GM12878 (cell line): ENCODE measurements at regions not wholly inside any gene's neighbourhood (a gene's known extent, or its start where the extent isn't known, plus 50 kb on each side); places are given as distances from the start of the nearest gene placed in this dataset.

Experiments
- ATAC-seq: fragments of 200-7000 bp; cut with Tn5 transposase; 3 replicates; pipeline ENCODE4 v1.9.1; 2020; ENCODE audit warnings: mild to moderate bottlenecking, moderate library complexity
- BruUV-seq: library from RNA; stranded (reverse); fragments of 400-500 nt; replicated peaks from 2 replicates; lab custom pipeline; 2021; lab: Mats Ljungman, UMichigan
- CTCF ChIA-PET: fragments of 300-600 bp; sonication (Branson Sonifier 250); formaldehyde crosslinking; extraction: SDS; loops from one replicate; lab custom pipeline; 2021; ENCODE audit warnings: inconsistent platforms; lab: Yijun Ruan, JAX
- POLR2A ChIA-PET: fragments of 350-600 bp; formaldehyde crosslinking; extraction: SDS; loops from one replicate; lab custom pipeline; 2021; ENCODE audit warnings: inconsistent platforms; lab: Charles Lee
- RAD21 ChIA-PET: fragments of 300-600 bp; sonication (Branson Sonifier 250); formaldehyde crosslinking; loops from one replicate; lab custom pipeline; 2023; ENCODE audit warnings: antibody characterized with exemption; ENCODE audit not compliant: unreplicated experiment; lab: Charles Lee
- SMC1A ChIA-PET: fragments of 300-600 bp; sonication (Branson Sonifier 250); formaldehyde crosslinking; loops from one replicate; lab custom pipeline; 2023; ENCODE audit not compliant: unreplicated experiment, uncharacterized antibody; lab: Charles Lee
- DNase-seq: peaks from one replicate; pipeline ENCODE4 v3.0.0-alpha.2; 2011; ENCODE audit warnings: low read depth, low spot score
- FAIRE-seq: peaks from 3 replicates; lab custom pipeline; 2011; peaks lifted over from hg19 to GRCh38; lab: Jason Lieb, UNC
- H2AFZ ChIP-seq: 2 replicates; pipeline ENCODE4 v1.6.0; 2011; ENCODE audit warnings: low read depth, low read length, control low read depth; ENCODE audit not compliant: control insufficient read depth
- H3K27ac ChIP-seq: 2 replicates; pipeline ENCODE4 v1.5.1; 2011; ENCODE audit warnings: control low read depth; ENCODE audit not compliant: control insufficient read depth, insufficient read depth
- H3K27me3 ChIP-seq, 2 experiments: replicated peaks in 1 of 2; 2 replicates each; pipeline versions ENCODE4 v1.6.0 to v1.6.1; 2011; ENCODE audit warnings: low read length in 1 of 2; ENCODE audit not compliant: control insufficient read depth in 2 of 2, insufficient read depth in 2 of 2
- H3K36me3 ChIP-seq, 2 experiments: 2 replicates each; pipeline ENCODE4 v1.5.1; 2011; ENCODE audit warnings: low read length in 1 of 2; ENCODE audit not compliant: control insufficient read depth in 2 of 2, insufficient read depth in 2 of 2
- H3K4me1 ChIP-seq: 2 replicates; pipeline ENCODE4 v1.6.1; 2011; ENCODE audit warnings: mild to moderate bottlenecking, low read length, moderate library complexity, mixed read lengths; ENCODE audit not compliant: control insufficient read depth, insufficient read depth
- H3K4me2 ChIP-seq: 2 replicates; pipeline ENCODE4 v1.6.0; 2011; ENCODE audit warnings: control low read depth; ENCODE audit not compliant: control insufficient read depth, insufficient read depth
- H3K4me3 ChIP-seq: fragments of 200-600 bp; sonication (generic); 2 replicates; pipeline ENCODE4 v1.5.1; 2016
- H3K79me2 ChIP-seq: 2 replicates; pipeline ENCODE4 v1.6.0; 2011; ENCODE audit warnings: low read length; ENCODE audit not compliant: control insufficient read depth, insufficient read depth
- H3K9ac ChIP-seq: 2 replicates; pipeline ENCODE4 v1.8.0; 2011; ENCODE audit warnings: low read length, control low read depth, mixed read lengths; ENCODE audit not compliant: control insufficient read depth, insufficient read depth
- H3K9me3 ChIP-seq: replicated peaks from 3 replicates; pipeline ENCODE4 v1.5.1; 2011; ENCODE audit warnings: mild to moderate bottlenecking, low read length; ENCODE audit not compliant: control insufficient read depth, insufficient read depth
- H4K20me1 ChIP-seq: 2 replicates; pipeline ENCODE4 v1.6.0; 2011; ENCODE audit not compliant: control insufficient read depth, insufficient read depth
- BMI1 ChIP-seq: fragments of 450-650 bp; IDR thresholded peaks from 2 replicates; pipeline ENCODE4 v1.6.1; 2016; ENCODE audit warnings: mild to moderate bottlenecking, moderate library complexity, borderline replicate concordance
- CBX3 ChIP-seq: fragments of 200-600 bp; sonication (generic); IDR thresholded peaks from 2 replicates; pipeline ENCODE4 v1.6.1; 2016; ENCODE audit warnings: low read depth, borderline replicate concordance
- CBX5 ChIP-seq: sonication (generic); IDR thresholded peaks from 2 replicates; pipeline ENCODE4 v1.6.1; 2016; ENCODE audit warnings: low read depth, moderate library complexity, mild to moderate bottlenecking, inconsistent platforms
- CEBPB ChIP-seq, 2 experiments: fragments of 150-350 bp in 1 of 2; IDR thresholded peaks; 2 replicates each; pipeline ENCODE4 v1.6.1; 2012 to 2014; ENCODE audit warnings: low read depth in 2 of 2, low read length in 2 of 2, borderline replicate concordance in 1 of 2, inconsistent platforms in 1 of 2
- ESRRA ChIP-seq: IDR thresholded peaks from 2 replicates; pipeline ENCODE4 v1.6.1; 2012; ENCODE audit warnings: mild to moderate bottlenecking, low read length, improper control_type of control experiment
- FOXK2 ChIP-seq: fragments of 450-650 bp; IDR thresholded peaks from 2 replicates; pipeline ENCODE4 v1.6.1; 2017; ENCODE audit warnings: mild to moderate bottlenecking, moderate library complexity
- KAT2A ChIP-seq: conservative IDR thresholded peaks from 2 replicates; pipeline ENCODE4 v1.6.1; 2011; ENCODE audit warnings: low read depth, low read length; ENCODE audit not compliant: control insufficient read depth
- RAD21 ChIP-seq: IDR thresholded peaks from 2 replicates; pipeline ENCODE4 v1.6.1; 2011; ENCODE audit warnings: mild to moderate bottlenecking, low read depth, low read length, moderate library complexity; ENCODE audit not compliant: insufficient read depth
- SIX5 ChIP-seq: IDR thresholded peaks from 2 replicates; pipeline ENCODE4 v1.6.1; 2011; ENCODE audit warnings: mild to moderate bottlenecking, low read depth, low read length, moderate library complexity; ENCODE audit not compliant: severe bottlenecking
- SP1 ChIP-seq: IDR thresholded peaks from one replicate; pipeline ENCODE4 v1.6.1; 2011; ENCODE audit warnings: low read depth, low read length
- WGBS: methylation state at CpG from one replicate; pipeline ENCODE4 v1.1.6; 2016; ENCODE audit warnings: low lambda C conversion rate; ENCODE audit not compliant: insufficient replicate concordance, insufficient coverage; ENCODE audit errors: missing lambda C conversion rate; 5-methylcytosine and 5-hydroxymethylcytosine counted together
- in situ Hi-C: fragments of 300-500 bp; cut with MboI; formaldehyde crosslinking; loops from 9 replicates; pipeline ENCODE4 v1.14.3; 2018; ENCODE audit warnings: mixed read lengths
- intact Hi-C: fragments of 100-400 bp; cut with micrococcal nuclease; formaldehyde crosslinking; loops from one replicate; pipeline ENCODE4 v1.14.2; 2022; ENCODE audit not compliant: unreplicated experiment
- TF ChIP-seq, protein P1 (sequence below): fragments of 450-650 bp; IDR thresholded peaks from 2 replicates; pipeline ENCODE4 v1.6.1; 2016; ENCODE audit warnings: mild to moderate bottlenecking
- TF ChIP-seq, protein P2 (sequence below): IDR thresholded peaks from 2 replicates; pipeline ENCODE4 v1.6.1; 2011; ENCODE audit warnings: borderline replicate concordance, low read depth, mild to moderate bottlenecking, moderate library complexity, low read length; ENCODE audit not compliant: insufficient read depth, poor library complexity, severe bottlenecking

DNA sequence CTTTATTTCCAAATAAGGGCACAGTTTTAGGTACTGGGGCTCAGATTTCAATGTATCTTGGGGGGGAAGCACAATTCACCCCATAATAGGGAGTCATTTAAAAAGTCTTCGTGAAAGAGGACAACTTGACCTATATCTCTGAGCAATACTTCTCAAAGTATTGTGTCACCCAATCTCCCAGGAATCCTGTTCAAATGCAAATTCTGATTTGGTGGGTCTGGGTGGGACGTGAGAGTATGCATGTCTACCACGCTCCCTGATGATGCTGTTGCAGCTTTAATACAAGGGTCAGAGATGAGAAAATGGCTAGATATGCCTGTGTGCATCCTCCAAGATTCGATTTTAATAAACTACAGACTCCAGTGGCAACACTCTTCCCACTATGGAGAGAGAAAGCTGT, 514.8 kb downstream of the BCOR start:
- Histone ChIP-seq H3K36me3 (no peaks in the 10 kb centered on the region), H2AFZ (no peak overlapping the region), H3K27ac (no peak overlapping the region), H3K4me1 (no peaks in the 10 kb centered on the region; the same call in 1 of the 2 replicates), H3K27me3 (no peaks in the 10 kb centered on the region; a peak in 2 of 4 replicates), H4K20me1 (no peaks in the 10 kb centered on the region), H3K4me3 (no peak overlapping the region), H3K79me2 (no peaks in the 10 kb centered on the region), H3K9me3 (no peaks in the 10 kb centered on the region; the same call in 2 of the 3 replicates), H3K9ac (no peak overlapping the region), H3K4me2 (no peak overlapping the region)
- DNase-seq (no peak), FAIRE-seq (no peak), ATAC-seq (no peak)
- ChIA-PET POLR2A (no interaction called here), SMC1A (no interaction called here), RAD21 (interaction anchor here (0.5 kb wide), 1 partner anchor 276 kb away, joined by 3 read pairs; no protein-coding TSS in a partner anchor), CTCF (no interaction called here)
- no TSS peak for BruUV-seq
- in situ Hi-C loops: no loop called here
- 13% methylated on average over 4 of the region's 4 CpGs for WGBS
- intact Hi-C loops: no loop called here
- TF ChIP-seq, protein P1, sequence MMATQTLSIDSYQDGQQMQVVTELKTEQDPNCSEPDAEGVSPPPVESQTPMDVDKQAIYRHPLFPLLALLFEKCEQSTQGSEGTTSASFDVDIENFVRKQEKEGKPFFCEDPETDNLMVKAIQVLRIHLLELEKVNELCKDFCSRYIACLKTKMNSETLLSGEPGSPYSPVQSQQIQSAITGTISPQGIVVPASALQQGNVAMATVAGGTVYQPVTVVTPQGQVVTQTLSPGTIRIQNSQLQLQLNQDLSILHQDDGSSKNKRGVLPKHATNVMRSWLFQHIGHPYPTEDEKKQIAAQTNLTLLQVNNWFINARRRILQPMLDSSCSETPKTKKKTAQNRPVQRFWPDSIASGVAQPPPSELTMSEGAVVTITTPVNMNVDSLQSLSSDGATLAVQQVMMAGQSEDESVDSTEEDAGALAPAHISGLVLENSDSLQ: no peak
- TF ChIP-seq, protein P2, sequence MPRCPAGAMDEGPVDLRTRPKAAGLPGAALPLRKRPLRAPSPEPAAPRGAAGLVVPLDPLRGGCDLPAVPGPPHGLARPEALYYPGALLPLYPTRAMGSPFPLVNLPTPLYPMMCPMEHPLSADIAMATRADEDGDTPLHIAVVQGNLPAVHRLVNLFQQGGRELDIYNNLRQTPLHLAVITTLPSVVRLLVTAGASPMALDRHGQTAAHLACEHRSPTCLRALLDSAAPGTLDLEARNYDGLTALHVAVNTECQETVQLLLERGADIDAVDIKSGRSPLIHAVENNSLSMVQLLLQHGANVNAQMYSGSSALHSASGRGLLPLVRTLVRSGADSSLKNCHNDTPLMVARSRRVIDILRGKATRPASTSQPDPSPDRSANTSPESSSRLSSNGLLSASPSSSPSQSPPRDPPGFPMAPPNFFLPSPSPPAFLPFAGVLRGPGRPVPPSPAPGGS: no peak
- TF ChIP-seq BMI1 (no peak), CEBPB (IDR thresholded peaks at IDR 0.05; ENCODE audit: borderline replicate concordance in 1 of 2, low read depth in 2 of 2, low read length in 2 of 2) (no peak), SP1 (no peak), SIX5 (no peak), CBX5 (no peak), RAD21 (no peak), KAT2A (no peak), ESRRA (no peak), CBX3 (no peak), FOXK2 (no peak)
